AG08396 (cell line): ENCODE measurements at regions not wholly inside any gene's neighbourhood (a gene's known extent, or its start where the extent isn't known, plus 50 kb on each side); places are given as distances from the start of the nearest gene placed in this dataset.

ENCODE experiments used
- DNase-seq: peaks from one replicate; pipeline ENCODE4 v3.0.0; 2012; ENCODE audit warnings: low spot score, mixed read lengths

DNA sequence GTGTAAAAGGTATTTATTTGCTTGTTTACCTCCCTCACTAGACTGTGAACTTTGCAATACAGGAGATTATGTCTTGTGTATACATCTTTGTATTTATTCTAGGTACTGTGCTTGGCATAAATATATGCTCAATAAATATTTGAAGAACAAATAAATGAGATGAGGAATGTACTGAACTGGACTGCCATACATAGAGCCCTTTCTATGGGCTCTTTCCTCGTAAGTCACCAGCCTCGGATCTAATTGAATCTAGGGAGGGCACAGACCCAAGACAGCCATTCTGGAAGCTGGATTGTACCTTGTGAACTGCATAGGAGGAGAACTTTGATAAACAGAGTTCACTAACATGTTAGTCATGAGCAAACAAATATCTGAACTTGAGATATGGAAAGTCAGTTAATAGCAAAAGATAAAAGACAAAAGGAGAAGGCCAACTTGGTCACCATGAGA is 503.9 kb downstream of the INSC start:
- DNase-seq = no peak

DNA sequence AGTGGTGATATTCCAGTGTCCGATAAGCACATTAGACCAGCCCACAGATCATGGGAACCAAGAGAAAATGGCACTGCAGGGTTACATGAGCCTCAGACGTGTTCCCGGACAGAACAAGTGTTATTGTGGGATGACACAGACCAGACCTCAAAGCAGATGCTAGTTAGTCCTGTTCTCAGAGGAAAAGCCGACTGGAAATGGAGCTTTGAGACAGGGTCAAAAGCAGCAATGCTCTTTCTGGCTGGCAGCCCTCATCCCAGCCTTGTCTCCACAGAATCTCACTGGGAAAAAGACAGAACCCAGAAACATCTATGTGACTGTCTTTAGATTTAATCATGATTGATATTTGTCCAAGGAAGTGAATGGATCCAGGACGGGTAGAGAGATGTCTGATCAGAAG is 506.8 kb downstream of the INSC start:
- DNase-seq = no peak

GRCh38 chr11:15622231-15622890 is 507.6 kb downstream of the INSC start:
- DNase-seq = no peak

DNA sequence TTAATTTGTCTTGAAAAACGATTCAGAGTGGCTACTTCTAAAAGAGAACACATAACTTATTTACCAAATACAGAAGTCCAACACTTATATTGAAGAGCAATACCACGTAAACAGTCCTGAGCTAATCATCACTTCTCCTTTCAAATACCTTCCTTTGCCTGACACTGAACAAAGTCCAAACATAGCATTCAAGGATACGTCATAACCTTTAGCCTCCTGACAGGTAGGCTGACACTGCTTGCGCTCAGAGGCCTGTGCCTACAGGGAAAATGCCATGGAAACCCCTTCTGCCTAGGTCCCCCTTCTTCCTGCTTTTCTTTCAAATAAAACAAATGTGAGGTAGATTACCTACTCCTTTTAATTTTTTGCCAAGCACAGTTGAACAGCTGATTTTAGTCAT is 510.0 kb downstream of the INSC start:
- DNase-seq = no peak

GRCh38 chr11:15625691-15626090 is 511.0 kb downstream of the INSC start:
- no peak for DNase-seq

GRCh38 chr11:15627560-15627959 is 512.8 kb downstream of the INSC start:
- peak; percentile 47 for DNase-seq

GRCh38 chr11:15629690-15630321 is 515.1 kb downstream of the INSC start:
- DNase-seq = no peak

DNA sequence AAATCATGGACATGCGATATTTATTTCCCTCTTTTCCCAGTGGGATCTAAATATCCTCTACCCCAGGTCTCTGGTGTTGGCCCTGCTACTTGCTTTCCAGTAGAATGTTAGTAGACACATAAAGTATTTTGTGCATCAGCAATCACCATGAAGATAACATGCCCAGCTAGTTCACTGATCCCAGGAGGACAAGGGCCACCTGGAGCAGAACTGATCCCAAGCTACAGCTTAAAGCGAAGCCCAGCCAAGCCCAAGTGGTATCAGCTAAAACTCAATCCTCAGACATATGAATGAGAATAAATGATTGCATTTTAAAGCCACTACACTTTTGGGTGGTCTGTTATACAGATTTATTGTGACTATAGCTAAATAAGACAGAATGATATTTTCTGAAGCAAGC is 516.2 kb downstream of the INSC start:
- no peak for DNase-seq

- DNase-seq = no peak
These were observed 520.8 kb downstream of the INSC start for GRCh38 chr11:15635521-15635920.

- DNase-seq = no peak
These were observed 521.9 kb downstream of the INSC start for GRCh38 chr11:15636521-15637089.

- DNase-seq = no peak
These were observed 523.7 kb downstream of the INSC start for GRCh38 chr11:15638386-15638787.

DNA sequence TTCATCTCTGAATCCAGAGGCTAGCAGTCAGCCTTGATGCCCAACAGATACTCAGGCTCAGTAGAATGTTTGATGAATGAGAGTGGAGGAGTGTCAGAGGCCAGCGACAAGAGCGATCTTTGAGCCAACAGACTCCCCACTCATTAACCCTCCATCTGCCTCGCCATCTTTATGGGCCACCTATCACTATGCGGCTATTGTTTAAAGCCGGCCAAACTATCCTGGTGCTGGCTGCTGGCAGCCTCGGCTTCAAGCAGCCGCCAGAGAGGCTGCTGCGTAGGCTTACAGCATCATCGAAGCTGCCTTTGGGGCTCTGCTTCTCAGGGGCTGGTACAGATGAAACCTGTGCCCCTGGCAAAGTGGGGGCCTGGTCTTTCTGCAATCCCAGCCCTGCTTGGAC is 525.6 kb downstream of the INSC start:
- DNase-seq = no peak

DNA sequence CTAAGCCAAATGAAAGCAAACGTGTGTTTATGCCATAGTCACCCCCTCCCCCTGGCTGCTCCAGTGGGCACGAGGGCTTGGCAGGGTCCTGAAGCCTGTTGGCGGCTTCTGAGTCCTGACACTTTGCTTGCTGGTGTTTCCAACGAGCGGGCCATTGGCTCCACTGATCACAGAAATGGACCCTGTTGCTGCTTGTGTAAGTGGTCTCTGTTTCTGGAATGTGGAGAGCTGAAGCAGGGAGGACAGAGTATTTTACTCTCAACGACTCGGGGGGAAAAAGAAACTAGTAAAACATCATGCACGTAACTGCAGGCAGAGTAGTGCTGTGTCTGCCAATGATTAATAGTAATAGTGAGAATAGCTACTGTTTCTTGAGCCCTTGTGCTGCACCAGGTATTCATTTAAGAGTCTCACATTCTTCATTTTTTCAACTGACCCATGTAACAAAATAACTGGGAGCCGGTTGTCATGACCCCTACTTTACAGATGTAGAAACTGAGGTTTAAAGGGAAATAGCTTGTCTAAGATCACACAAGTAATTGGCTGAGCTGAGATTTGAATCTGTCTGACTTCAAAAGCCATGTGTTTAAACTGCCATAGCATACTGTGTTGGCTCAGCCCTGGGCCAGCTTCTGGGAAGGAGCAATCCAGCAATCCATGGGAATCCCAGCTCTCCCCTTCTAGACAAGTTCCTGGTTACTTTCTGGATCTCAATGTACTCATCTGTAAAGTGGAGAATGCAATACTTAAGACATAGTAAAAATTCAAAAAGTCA is 526.7 kb downstream of the INSC start:
- DNase-seq = no peak

GRCh38 chr11:15645201-15645600 is 530.5 kb downstream of the INSC start:
- no peak for DNase-seq

DNA sequence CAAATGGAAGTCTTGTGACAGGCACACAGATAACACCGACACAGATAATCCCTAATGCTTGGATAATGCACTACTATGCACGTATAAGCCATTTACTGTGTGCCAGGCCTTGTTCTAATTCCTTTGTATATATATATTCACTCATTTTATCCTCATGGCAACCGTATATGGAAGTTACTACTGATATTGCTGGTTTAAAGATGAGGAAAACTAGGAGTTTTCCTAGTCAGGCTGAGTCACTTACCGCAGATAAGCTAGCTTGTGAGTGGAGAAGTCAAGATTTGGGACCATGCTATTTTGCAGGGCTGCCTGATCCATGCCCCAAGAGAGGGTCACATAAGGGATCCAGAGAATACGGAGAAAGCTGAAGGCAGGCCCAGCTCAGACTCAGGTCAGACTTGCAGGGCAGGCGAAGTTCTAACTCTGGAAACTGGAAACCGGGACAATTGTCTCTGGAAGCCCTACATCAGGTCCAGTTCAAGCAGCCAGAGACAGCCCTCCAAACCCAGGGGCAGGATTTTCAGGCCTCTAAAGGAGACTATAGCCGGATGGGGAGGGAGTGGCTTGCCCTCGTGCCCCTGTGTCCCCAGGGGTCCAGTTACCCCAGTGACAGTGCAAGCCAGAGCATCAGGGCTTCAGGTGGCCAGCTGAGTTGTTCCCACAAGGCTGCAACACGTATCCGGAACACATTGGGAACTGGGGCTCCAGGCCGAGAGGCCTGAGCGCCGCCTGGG is 534.8 kb downstream of the INSC start:
- DNase-seq = no peak

GRCh38 chr11:15650105-15650938 is 535.6 kb downstream of the INSC start:
- DNase-seq = peak; percentile 96

DNA sequence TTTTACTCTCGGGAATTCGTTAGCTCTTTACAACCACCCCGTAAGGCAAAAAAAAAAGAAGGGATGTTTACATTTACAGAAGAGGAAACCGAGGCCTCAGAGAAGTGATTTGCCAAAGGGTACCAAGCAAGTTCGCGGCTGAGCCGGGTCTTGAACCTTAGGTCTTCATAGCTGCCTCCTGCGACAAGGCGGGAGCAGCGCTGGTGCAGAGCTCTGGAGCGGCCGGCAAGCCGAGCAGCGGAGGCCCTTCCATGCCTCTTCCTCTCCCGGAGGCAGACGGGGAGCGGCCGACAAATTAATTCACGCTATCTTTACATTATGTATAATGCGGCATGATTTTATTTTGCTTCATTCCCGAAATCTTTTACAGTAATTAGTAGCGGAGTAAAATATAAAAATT is 536.3 kb downstream of the INSC start:
- no peak for DNase-seq

- no peak for DNase-seq
These were observed 537.1 kb downstream of the INSC start for GRCh38 chr11:15651816-15652215.

- no peak for DNase-seq
These were observed 538.5 kb downstream of the INSC start for GRCh38 chr11:15653191-15653710.

- no peak for DNase-seq
These were observed 539.7 kb downstream of the INSC start for GRCh38 chr11:15654451-15654850.

DNA sequence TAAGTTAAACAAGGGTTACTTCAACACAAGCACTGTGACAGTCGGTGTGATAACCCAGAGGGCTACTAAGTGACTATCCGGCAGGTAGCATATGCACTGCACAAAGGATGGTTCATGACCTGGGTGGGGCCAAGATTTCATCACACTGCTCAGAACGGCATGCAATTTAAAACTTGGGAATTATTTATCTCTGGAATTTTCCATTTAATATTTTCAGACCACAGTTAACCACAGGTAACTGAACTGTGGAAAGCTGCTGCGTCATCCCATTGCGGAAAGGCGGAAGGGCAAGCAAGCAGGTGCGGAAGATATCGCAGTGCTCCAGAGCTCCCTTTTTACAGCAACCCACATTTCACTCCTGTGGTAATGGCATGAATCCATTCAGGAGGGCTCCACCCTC is 540.8 kb downstream of the INSC start:
- no peak for DNase-seq
